GM12864 (cell line): ENCODE measurements at regions not wholly inside any gene's neighbourhood (a gene's known extent, or its start where the extent isn't known, plus 50 kb on each side); places are given as distances from the start of the nearest gene placed in this dataset.

Experiments
- DNase-seq: peaks from one replicate; pipeline ENCODE4 v3.0.0-alpha.2; 2011; ENCODE audit warnings: low read depth
- H3K4me3 ChIP-seq: 2 replicates; pipeline ENCODE4 v1.5.1; 2011; ENCODE audit warnings: mild to moderate bottlenecking, low read depth, low read length, control low read depth
- CTCF ChIP-seq: IDR thresholded peaks from 2 replicates; pipeline ENCODE4 v1.5.1; 2011; ENCODE audit warnings: low read depth, mild to moderate bottlenecking, moderate library complexity, low read length, control low read depth, inconsistent platforms; ENCODE audit errors: missing control alignments

- no peak for TF ChIP-seq CTCF
- no peak overlapping the region for H3K4me3 ChIP-seq
- DNase-seq, result no peak
Measured at GRCh38 chr5:4989118-4989517, 151.0 kb upstream of the ADAMTS16 start.

- H3K4me3 ChIP-seq, result no peak overlapping the region
- DNase-seq, result no peak
- TF ChIP-seq CTCF, result no peak
Measured at GRCh38 chr5:4990017-4990416, 150.1 kb upstream of the ADAMTS16 start.

- no peak overlapping the region for H3K4me3 ChIP-seq
- DNase-seq, result no peak
- no peak for TF ChIP-seq CTCF
Measured at GRCh38 chr5:4990462-4990861, 149.7 kb upstream of the ADAMTS16 start.

- no peak for DNase-seq
- TF ChIP-seq CTCF, result no peak
- no peak overlapping the region for H3K4me3 ChIP-seq
Measured at GRCh38 chr5:4991925-4992324, 148.2 kb upstream of the ADAMTS16 start.

GRCh38 chr5:4995014-4995413, 145.1 kb upstream of the ADAMTS16 start:
- no peak for TF ChIP-seq CTCF
- H3K4me3 ChIP-seq, result no peak overlapping the region
- no peak for DNase-seq

GRCh38 chr5:5005353-5005752, 134.8 kb upstream of the ADAMTS16 start:
- DNase-seq, result no peak
- no peak for TF ChIP-seq CTCF
- no peak overlapping the region for H3K4me3 ChIP-seq

- no peak for TF ChIP-seq CTCF
- no peak for DNase-seq
- no peak overlapping the region for H3K4me3 ChIP-seq
Measured at GRCh38 chr5:5006548-5006947, 133.6 kb upstream of the ADAMTS16 start.
